ENCODE measurements at regions not wholly inside any gene's neighbourhood (a gene's known extent, or its start where the extent isn't known, plus 50 kb on each side); places are given as distances from the start of the nearest gene placed in this dataset.

GRCh38 chr7:16939161-16939560 is 57.4 kb upstream of the AGR3 start:
- TF ChIP-seq CTCF (IDR thresholded peaks at IDR 0.05) (no peak), EP300 (IDR thresholded peaks at IDR 0.05) (no peak), POLR2A (IDR thresholded peaks at IDR 0.05) (no peak)
